HG03571 (cell line): ENCODE measurements at regions not wholly inside any gene's neighbourhood (a gene's known extent, or its start where the extent isn't known, plus 50 kb on each side); places are given as distances from the start of the nearest gene placed in this dataset.

Source experiments
- ATAC-seq: cut with Tn5 transposase; IDR thresholded peaks from one replicate; pipeline ENCODE4 v1.9.1; 2021; ENCODE audit not compliant: unreplicated experiment

GRCh38 chr9:7960320-7961050, 160.9 kb upstream of the DMAC1 start:
- no peak for ATAC-seq

GRCh38 chr9:7957803-7958202, 158.2 kb upstream of the DMAC1 start:
- no peak for ATAC-seq

DNA sequence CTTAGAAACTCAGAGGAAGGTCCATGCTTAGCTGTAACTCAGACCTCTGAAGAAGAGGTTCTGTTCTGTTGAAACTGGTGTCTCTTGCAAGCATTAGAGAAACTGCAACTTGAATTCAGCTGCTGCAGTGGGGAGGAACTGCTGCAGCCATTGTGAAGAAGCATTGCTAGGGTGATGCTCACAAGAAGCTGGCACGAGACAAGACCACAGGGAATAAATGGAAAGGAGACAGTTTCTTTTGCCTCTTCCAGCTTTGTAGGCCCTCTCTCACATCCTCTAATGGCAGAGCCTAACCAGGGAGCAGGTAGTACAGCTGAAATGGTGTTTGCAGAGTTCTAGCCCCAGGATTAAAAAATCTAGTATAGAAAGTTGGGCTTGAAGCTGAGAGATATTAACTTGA, 148.0 kb upstream of the DMAC1 start:
- ATAC-seq, result no peak

GRCh38 chr9:7946458-7946857, 146.9 kb upstream of the DMAC1 start:
- no peak for ATAC-seq

GRCh38 chr9:7944572-7944971, 145.0 kb upstream of the DMAC1 start:
- ATAC-seq, result no peak

- no peak for ATAC-seq
Measured at GRCh38 chr9:7937761-7938491, 138.3 kb upstream of the DMAC1 start.

DNA sequence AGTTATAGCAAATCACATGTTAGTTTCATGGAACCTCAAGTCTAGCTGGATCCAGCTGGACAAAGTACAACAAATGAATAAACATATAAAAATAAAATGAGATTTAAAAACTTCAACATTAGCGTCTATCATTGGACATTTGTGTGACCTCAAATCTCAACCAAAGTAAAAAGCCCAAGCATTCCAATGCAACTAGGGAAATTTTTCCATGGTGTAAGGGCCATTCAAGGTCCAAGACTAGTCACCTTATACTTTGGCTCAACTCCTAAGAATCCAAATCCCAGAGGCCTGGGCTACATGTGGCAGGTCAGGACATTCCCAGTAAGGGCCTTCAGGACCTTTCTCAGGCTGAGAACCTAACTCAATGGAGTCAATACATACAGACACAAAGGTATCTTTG, 137.4 kb upstream of the DMAC1 start:
- ATAC-seq, result no peak

DNA sequence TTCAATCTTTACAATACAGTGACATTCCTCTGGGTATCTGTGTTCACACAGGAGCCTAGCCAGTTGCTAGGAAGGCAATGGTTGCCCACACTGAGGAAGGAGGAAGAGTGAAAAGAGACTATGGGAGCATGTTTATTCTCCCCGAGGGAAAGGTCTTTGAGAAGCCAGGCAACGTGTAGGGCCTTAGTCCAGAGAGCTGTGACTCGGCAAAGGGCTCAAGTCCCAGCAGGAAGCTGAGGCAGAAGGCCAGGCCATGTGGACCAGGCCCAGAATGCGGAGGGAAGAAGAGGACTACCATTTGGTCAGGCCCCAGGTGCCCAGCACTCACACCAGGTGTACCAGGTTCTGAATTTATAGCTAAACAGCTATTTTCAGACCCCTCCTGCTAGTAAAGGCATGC, 136.6 kb upstream of the DMAC1 start:
- ATAC-seq, result no peak

DNA sequence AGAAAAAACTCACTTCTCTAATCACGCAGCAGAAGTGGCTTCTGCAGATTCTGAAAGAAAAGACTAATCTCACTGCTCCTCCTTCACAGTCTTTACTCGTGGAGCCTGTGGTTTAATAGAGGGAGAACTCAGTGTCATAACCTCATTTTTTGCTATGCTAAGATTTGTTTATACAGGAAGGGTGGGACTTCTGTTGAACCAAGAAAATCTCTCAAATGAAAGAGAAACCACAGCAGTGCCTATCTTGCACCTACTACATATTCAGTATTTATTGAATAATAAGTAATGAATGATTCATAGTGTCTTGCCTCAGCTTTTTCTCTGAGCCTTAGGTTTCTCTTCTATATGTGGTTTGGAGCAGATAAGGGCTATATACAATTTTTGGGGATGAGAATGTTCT, 136.1 kb upstream of the DMAC1 start:
- ATAC-seq, result no peak

DNA sequence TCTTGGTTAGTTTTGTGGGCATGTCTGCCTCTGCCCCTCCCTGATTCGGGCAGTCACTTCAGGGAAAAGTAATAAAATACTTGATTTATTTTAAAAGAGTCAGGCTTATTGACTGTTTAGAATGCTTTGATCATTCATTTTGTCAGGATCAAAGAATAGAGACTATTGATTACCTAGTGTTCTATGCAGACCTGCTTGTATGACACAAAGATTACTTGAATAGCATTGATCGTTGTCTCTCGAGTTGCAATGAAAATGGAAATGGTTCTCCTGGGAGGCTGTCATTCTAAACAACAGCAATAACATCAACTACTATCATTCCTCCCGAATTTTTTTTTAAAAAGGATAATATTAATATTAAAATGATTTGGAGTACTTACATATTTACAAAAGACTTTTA, 133.2 kb upstream of the DMAC1 start:
- ATAC-seq, result no peak

- ATAC-seq, result no peak
Measured at GRCh38 chr9:7930613-7931012, 131.0 kb upstream of the DMAC1 start.

GRCh38 chr9:7921545-7922197, 122.1 kb upstream of the DMAC1 start:
- no peak for ATAC-seq

GRCh38 chr9:7912037-7912535, 112.5 kb upstream of the DMAC1 start:
- ATAC-seq, result no peak

- ATAC-seq, result no peak
Measured at GRCh38 chr9:7910426-7911020, 110.9 kb upstream of the DMAC1 start.

- ATAC-seq, result no peak
Measured at GRCh38 chr9:7909537-7909936, 110.0 kb upstream of the DMAC1 start.

DNA sequence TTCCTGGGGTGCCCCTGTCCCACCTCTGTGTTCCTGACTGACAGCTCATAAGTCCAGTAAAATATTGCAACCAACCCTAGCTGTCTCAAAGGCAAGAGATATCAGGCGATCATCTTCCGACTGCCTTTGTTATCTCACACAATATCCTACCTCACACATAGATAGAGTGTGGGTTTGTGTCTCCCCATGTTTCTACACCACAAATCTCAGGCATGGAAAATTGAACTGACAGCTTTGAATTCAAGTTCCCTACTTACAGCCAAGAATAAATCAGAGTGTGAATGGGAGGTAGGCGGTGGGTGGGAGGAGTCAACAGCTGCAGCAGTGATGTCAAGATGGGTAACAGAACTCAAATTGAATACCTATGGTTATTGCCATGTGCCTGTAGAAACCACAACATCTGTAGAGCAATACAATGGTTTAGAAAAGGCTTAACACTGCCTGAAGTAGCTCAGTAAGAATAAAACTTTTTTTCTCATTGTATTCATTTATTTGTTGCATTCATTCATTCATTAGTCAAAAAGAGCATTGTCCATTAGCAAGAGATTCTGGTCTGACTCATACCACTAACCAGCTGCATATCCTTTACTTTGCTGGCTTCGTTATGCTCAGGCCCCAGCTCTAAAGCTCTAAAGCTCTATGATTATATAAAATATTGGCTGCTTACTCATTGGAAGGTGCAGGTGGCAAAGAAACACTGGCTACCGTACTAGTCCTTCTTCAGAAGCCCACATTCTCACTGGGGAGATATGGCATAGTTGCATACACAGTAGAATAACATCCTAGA, 108.2 kb upstream of the DMAC1 start:
- ATAC-seq, result no peak

GRCh38 chr9:7906783-7907550, 107.4 kb upstream of the DMAC1 start:
- ATAC-seq, result no peak

- ATAC-seq, result no peak
Measured at GRCh38 chr9:7901621-7902020, 102.0 kb upstream of the DMAC1 start.

GRCh38 chr9:7900541-7900940, 101.0 kb upstream of the DMAC1 start:
- no peak for ATAC-seq

DNA sequence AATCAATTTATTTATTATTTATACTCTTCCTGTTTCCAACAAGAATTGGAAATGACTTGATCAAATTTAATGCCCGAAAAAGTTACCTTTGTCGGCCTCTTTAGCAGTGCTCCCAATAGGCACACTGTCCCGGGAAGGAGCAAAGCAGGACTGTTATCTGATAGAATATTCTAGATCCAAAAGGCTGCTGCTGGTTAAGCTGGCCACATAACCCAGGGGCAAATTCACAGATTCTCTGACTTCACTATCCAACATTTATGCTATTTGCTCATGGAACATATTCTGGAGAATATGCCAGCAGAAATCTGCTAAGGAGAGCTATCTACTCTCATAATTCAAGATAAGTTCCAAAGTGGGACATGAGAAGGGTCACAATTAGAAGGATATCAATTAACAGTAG, 100.2 kb upstream of the DMAC1 start:
- no peak for ATAC-seq
